NCI-H446 (cell line): ENCODE measurements at regions not wholly inside any gene's neighbourhood (a gene's known extent, or its start where the extent isn't known, plus 50 kb on each side); places are given as distances from the start of the nearest gene placed in this dataset.
"Not testable (repeated sequence)": the region's sequence is repeated elsewhere in the genome, so short reads cannot be mapped to it uniquely, and the experiment has no call there.

ENCODE experiments used
- DNase-seq, 2 experiments: peaks; one replicate each; lab custom pipeline; 2025; lab: John Stamatoyannopoulos, UW

GRCh38 chr2:128613876-128614275 lies 295.2 kb upstream of the HS6ST1 start:
- no peak for DNase-seq

DNA sequence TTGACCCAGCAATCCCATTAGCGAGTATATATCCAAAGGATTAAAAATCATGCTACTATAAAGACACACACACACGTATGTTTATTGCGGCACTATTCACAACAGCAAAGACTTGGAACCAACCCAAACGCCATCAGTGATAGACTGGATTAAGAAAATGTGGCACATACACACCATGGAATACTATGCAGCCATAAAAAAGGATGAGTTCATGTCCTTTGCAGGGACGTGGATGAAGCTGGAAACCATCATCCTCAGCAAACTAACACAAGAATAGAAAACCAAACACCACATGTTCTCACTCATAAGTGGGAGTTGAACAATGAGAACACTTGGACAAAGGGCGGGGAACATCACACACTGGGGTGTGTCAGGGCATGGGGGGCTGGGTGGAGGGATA lies 296.2 kb upstream of the HS6ST1 start:
- not testable (repeated sequence) for DNase-seq

DNA sequence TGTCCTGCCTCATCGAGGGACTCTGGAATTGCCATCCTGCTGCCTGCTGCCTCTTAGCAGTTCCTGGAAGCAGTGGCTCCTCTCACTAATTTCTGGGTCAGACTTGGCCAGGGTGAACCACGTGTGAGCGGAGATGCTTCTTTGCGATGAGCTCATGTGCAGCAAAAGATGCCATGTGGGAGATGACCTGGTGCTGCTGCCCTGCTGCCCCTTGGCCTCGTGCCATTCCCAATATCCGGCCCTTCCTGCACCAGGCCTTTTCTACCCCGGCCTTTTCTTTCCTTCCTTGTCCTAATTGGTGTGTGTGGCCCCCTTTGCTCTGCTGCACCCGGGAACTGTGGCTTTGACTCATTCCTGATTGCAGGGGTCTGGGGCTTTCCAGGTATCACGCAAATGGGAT lies 296.9 kb upstream of the HS6ST1 start:
- DNase-seq: no peak

DNA sequence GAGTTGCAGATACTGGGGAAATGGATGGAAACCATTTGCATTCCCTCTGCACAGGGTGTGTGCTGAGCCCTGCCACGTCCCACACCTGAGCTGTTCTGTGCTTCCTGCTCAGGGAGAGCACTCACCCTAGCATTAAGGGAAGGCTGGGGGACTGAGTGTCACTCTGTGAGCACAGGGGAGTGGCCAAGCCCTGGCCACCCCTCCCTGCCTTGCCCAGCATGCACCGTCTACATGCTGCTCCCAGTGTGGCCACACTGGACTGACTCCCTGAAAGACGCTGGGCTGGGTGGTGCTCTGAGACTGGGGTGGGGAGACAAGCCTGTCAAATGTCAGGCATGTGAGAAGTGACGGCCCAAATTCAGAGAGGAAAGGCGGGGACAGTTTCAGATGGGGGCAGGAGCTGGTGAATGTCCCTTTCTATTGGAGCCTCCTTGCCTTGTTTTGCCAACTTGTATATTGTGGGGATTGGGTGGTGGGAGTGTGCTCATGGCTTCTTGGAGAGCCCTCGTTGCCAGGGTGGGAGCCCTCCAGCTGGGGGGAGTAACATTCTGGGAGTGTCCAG lies 298.4 kb upstream of the HS6ST1 start:
- no peak for DNase-seq

GRCh38 chr2:128617661-128618060 lies 299.0 kb upstream of the HS6ST1 start:
- DNase-seq: no peak

DNA sequence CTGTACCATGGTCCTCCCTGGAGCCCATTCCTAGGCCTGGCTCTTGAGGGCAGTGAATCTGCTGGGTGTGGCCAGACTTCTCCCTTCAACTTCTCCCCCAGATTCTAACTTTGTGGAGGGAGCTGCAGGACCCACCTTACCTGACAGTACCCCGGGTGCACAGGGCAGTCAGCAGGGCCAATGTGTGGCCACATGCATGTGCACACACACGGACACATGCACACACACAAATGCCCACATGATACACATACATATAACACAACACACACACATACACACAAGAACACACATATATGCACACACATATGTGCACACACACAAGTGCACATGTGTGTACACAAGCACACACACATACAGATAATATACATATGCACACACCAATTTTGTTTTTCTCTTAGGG lies 300.0 kb upstream of the HS6ST1 start:
- no peak for DNase-seq

GRCh38 chr2:128619471-128620325 lies 301.0 kb upstream of the HS6ST1 start:
- no peak for DNase-seq

DNA sequence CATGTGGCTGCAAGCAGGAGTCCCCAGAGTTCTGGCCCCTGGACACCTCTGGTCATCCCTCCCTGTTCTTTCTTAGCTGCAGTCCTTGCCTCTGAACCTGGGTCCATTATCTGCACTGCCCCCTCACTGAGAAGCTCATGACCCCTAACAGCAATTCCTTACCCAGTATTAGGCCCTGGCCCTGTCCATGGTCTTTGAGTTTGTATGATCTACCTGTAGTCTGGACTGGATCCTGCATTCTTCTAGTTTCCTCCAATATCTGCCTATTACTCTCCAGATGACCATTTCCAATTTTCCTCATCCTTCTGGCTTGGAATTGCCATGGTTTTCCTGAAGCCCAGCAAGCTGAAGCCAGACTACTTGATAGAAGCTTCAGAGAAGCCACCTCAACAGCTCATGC lies 302.4 kb upstream of the HS6ST1 start:
- DNase-seq: no peak

DNA sequence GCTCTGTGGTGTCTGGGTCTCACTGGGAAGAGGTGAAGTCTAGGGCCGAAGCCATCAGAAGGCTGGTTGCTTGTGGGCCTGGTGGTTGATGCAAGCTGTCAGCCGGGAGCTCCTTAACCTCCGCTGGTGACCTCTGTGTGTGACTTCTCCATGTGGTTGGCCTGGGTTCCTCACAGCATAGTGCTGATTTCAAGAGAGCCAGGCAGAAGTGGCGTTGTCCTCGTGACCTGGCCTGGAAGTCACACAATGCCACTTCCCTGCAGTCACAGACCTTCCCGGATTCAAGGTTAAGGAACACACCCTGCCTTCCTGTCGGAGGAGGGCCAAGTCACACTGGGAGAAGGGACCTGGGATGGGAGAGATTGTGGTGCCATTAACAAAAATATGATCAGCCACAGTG lies 303.7 kb upstream of the HS6ST1 start:
- DNase-seq: no peak

DNA sequence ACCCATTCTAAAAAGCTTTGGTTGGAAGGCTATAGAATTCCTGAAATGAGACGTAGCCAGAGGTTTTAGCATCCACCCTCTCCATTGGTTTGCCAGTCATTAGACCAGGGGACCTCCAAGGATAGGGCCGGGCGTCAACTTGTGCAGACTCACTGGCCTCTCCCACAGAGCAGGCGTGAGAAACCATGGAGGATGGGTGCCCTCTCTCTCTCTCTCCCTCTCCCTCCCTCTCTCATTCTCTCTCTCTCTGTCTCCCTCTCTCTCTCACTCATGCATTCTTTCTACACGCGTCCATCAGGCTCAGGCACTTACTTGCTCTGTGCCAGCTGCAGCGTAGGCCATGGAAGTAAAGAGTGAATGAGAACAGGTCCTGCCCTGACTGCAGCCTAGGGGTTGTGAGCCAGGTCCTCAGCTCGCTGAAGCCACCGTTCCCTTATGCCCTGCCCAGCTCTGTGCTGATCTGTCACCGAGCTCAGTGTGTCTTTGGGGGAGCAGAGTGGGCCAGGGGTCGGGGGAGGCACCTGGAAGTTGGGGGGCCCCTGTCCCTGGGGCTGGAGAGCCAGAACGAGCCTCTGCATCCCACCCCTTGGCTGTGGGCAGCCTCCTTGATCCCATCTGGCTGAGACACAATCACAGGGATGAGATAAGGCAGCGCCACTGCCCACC lies 304.4 kb upstream of the HS6ST1 start:
- DNase-seq: no peak

GRCh38 chr2:128623776-128624761 lies 305.4 kb upstream of the HS6ST1 start:
- no peak for DNase-seq

- DNase-seq: no peak
Observed at GRCh38 chr2:128624956-128625355, 306.3 kb upstream of the HS6ST1 start.

- DNase-seq: no peak
Observed at GRCh38 chr2:128625421-128625820, 306.8 kb upstream of the HS6ST1 start.

- DNase-seq: no peak
Observed at GRCh38 chr2:128625963-128626759, 307.5 kb upstream of the HS6ST1 start.

- DNase-seq: no peak
Observed at GRCh38 chr2:128626760-128627511, 308.3 kb upstream of the HS6ST1 start.

GRCh38 chr2:128628206-128628605 lies 309.5 kb upstream of the HS6ST1 start:
- DNase-seq: no peak

DNA sequence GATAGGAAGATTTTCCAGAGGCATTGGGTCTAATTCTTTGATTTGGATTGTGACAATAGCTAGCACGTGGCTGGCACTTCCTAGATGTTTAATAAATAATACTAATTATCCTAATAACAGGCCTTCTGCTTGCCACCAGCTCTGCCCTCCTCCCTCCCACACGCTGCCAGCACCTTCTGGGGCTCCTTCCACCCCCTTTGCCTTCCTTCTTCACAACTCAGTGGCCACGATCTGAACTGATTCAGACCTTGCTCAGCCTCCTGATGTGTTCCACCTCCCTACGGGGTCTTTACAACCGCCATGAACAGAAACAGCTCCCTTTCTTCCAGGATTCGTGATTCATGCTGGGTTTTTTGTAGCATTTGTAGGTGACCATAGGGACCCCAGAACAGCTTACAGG lies 310.3 kb upstream of the HS6ST1 start:
- DNase-seq: no peak

- DNase-seq: no peak
Observed at GRCh38 chr2:128630974-128631697, 312.5 kb upstream of the HS6ST1 start.

GRCh38 chr2:128631698-128632500 lies 313.2 kb upstream of the HS6ST1 start:
- DNase-seq: no peak
